ENCODE measurements at regions not wholly inside any gene's neighbourhood (a gene's known extent, or its start where the extent isn't known, plus 50 kb on each side); places are given as distances from the start of the nearest gene placed in this dataset.

- H3K9me3 ChIP-seq = no peaks in the 10 kb centered on the region
- H3K79me2 ChIP-seq (ENCODE audit: insufficient read depth) = no peaks in the 10 kb centered on the region
- no peaks in the 10 kb centered on the region for H3K4me1 ChIP-seq (ENCODE audit: control insufficient read depth in 1 of 2, insufficient read depth in 2 of 2, low read depth in 1 of 2, low read length in 1 of 2)
- ChIA-PET POLR2A (no interaction called here), CTCF (no interaction called here)
- H3K9me2 ChIP-seq = no peaks in the 10 kb centered on the region
- H3K4me3 ChIP-seq (ENCODE audit: low read depth in 2 of 2, low read length in 1 of 2) = no peak overlapping the region
- H3K27me3 ChIP-seq (ENCODE audit: insufficient read depth) = no peaks in the 10 kb centered on the region
- H3K27ac ChIP-seq (ENCODE audit: low read depth in 2 of 2, low read length in 1 of 2) = no peak overlapping the region
- H3K4me2 ChIP-seq = no peak overlapping the region
- no peak overlapping the region for H3K9ac ChIP-seq
- no peak overlapping the region for H2AFZ ChIP-seq (ENCODE audit: low read depth)
- no peaks in the 10 kb centered on the region for H3F3A ChIP-seq (replicated peaks; ENCODE audit: insufficient read depth)
- DNase-seq = no peak
- no peaks in the 10 kb centered on the region for H4K20me1 ChIP-seq (ENCODE audit: insufficient read depth)
- no peaks in the 10 kb centered on the region for H3K36me3 ChIP-seq (replicated peaks in 1 of 2; ENCODE audit: control insufficient read depth in 1 of 2, insufficient read depth in 2 of 2, low read length in 1 of 2)
- TF ChIP-seq YY1 (IDR thresholded peaks at IDR 0.05; ENCODE audit: low read depth) (no peak), FOXJ3 (CRISPR knock-in tag; IDR thresholded peaks at IDR 0.05) (no peak), SIN3A (IDR thresholded peaks at IDR 0.05; ENCODE audit: borderline replicate concordance, low read depth, low read length) (no peak), MAX (IDR thresholded peaks at IDR 0.05; ENCODE audit: low read depth) (no peak)
Observed at GRCh38 chr5:30479104-30479503, 714.4 kb upstream of the CDH6 start.

GRCh38 chr5:30475429-30475828 is 718.1 kb upstream of the CDH6 start:
- H3K9me3 ChIP-seq = no peaks in the 10 kb centered on the region
- H3K36me3 ChIP-seq (replicated peaks in 1 of 2; ENCODE audit: control insufficient read depth in 1 of 2, insufficient read depth in 2 of 2, low read length in 1 of 2) = no peaks in the 10 kb centered on the region
- H4K20me1 ChIP-seq (ENCODE audit: insufficient read depth) = no peaks in the 10 kb centered on the region
- no peaks in the 10 kb centered on the region for H3K4me1 ChIP-seq (ENCODE audit: control insufficient read depth in 1 of 2, insufficient read depth in 2 of 2, low read depth in 1 of 2, low read length in 1 of 2)
- H3K27me3 ChIP-seq (ENCODE audit: insufficient read depth) = no peaks in the 10 kb centered on the region
- ChIA-PET POLR2A (no interaction called here), CTCF (no interaction called here)
- no peak overlapping the region for H3K4me2 ChIP-seq
- TF ChIP-seq USF2 (IDR thresholded peaks at IDR 0.05; ENCODE audit: borderline replicate concordance, low read depth, low read length) (no peak), RAD21 (IDR thresholded peaks at IDR 0.05; ENCODE audit: low read length) (no peak), NFIC (IDR thresholded peaks at IDR 0.05; ENCODE audit: borderline replicate concordance) (no peak), EZH2phosphoT487 (IDR thresholded peaks at IDR 0.05; ENCODE audit: borderline replicate concordance, low read depth) (no peak), JUND (IDR thresholded peaks at IDR 0.05) (no peak), RXRA (IDR thresholded peaks at IDR 0.05; ENCODE audit: borderline replicate concordance, low read depth) (no peak), YY1 (IDR thresholded peaks at IDR 0.05; ENCODE audit: low read depth) (no peak)
- no peak overlapping the region for H3K4me3 ChIP-seq (ENCODE audit: low read depth in 2 of 2, low read length in 1 of 2)
- no peaks in the 10 kb centered on the region for H3K9me2 ChIP-seq
- no peak overlapping the region for H2AFZ ChIP-seq (ENCODE audit: low read depth)
- H3K27ac ChIP-seq (ENCODE audit: low read depth in 2 of 2, low read length in 1 of 2) = no peak overlapping the region
- WGBS (ENCODE audit: low lambda C conversion rate) = 3% methylated on average over 4 of the region's 4 CpGs
- no peak overlapping the region for H3K9ac ChIP-seq
- no peaks in the 10 kb centered on the region for H3K79me2 ChIP-seq (ENCODE audit: insufficient read depth)
- H3F3A ChIP-seq (replicated peaks; ENCODE audit: insufficient read depth) = no peaks in the 10 kb centered on the region
- no peak for DNase-seq

- Histone ChIP-seq H3K9me2 (no peaks in the 10 kb centered on the region), H4K20me1 (ENCODE audit: insufficient read depth) (no peaks in the 10 kb centered on the region), H3K4me3 (ENCODE audit: low read depth in 2 of 2, low read length in 1 of 2) (no peak overlapping the region), H3K4me1 (ENCODE audit: control insufficient read depth in 1 of 2, insufficient read depth in 2 of 2, low read depth in 1 of 2, low read length in 1 of 2) (no peaks in the 10 kb centered on the region), H3K27ac (ENCODE audit: low read depth in 2 of 2, low read length in 1 of 2) (no peak overlapping the region), H3K27me3 (ENCODE audit: insufficient read depth) (no peaks in the 10 kb centered on the region), H3F3A (replicated peaks; ENCODE audit: insufficient read depth) (no peaks in the 10 kb centered on the region), H3K9ac (no peak overlapping the region), H3K36me3 (replicated peaks in 1 of 2; ENCODE audit: control insufficient read depth in 1 of 2, insufficient read depth in 2 of 2, low read length in 1 of 2) (no peaks in the 10 kb centered on the region), H3K79me2 (ENCODE audit: insufficient read depth) (no peaks in the 10 kb centered on the region), H2AFZ (ENCODE audit: low read depth) (no peak overlapping the region), H3K9me3 (no peaks in the 10 kb centered on the region), H3K4me2 (no peak overlapping the region)
- DNase-seq = no peak
- ChIA-PET CTCF (no interaction called here), POLR2A (no interaction called here)
- 4% methylated on average over 7 of the region's 7 CpGs for WGBS (ENCODE audit: low lambda C conversion rate)
- TF ChIP-seq SIN3A (IDR thresholded peaks at IDR 0.05; ENCODE audit: borderline replicate concordance, low read depth, low read length) (no peak), FOSL2 (IDR thresholded peaks at IDR 0.05; ENCODE audit: borderline replicate concordance, low read depth) (no peak), CTCF (IDR thresholded peaks at IDR 0.05) (no peak), MAX (IDR thresholded peaks at IDR 0.05; ENCODE audit: low read depth) (no peak)
Observed at GRCh38 chr5:30469691-30470090, 723.8 kb upstream of the CDH6 start.

Measured in SK-N-SH (cell line).